ENCODE measurements at regions not wholly inside any gene's neighbourhood (a gene's known extent, or its start where the extent isn't known, plus 50 kb on each side); places are given as distances from the start of the nearest gene placed in this dataset.

GRCh38 chr4:179569549-179569948, 2127.3 kb upstream of the AGA start:
- Histone ChIP-seq H3K79me1 (ENCODE audit: low read length) (no peaks in the 10 kb centered on the region), H3K4ac (ENCODE audit: low read depth, low read length) (no peak overlapping the region), H4K8ac (ENCODE audit: low read depth, low read length) (no peak overlapping the region), H3K14ac (ENCODE audit: low read length) (no peak overlapping the region), H3K4me3 (ENCODE audit: low read depth, low read length) (no peak overlapping the region), H2BK5ac (ENCODE audit: low read depth, low read length, poor library complexity) (no peak overlapping the region), H3K9ac (ENCODE audit: low read length) (no peak overlapping the region), H3K9me3 (ENCODE audit: insufficient read depth, low read depth, low read length) (peaks cover 2% of the 10 kb centered on the region), H2BK12ac (ENCODE audit: low read length) (no peak overlapping the region), H2AK5ac (ENCODE audit: low read length) (no peak overlapping the region), H3K36me3 (ENCODE audit: control insufficient read depth in 1 of 2, insufficient read depth in 2 of 2, low read length in 2 of 2) (no peaks in the 10 kb centered on the region), H3K18ac (ENCODE audit: low read length) (no peak overlapping the region), H3K27ac (ENCODE audit: low read depth, low read length) (no peak overlapping the region), H3K27me3 (ENCODE audit: insufficient read depth, low read length) (no peaks in the 10 kb centered on the region), H4K12ac (ENCODE audit: low read depth, low read length) (no peak overlapping the region), H2AFZ (ENCODE audit: insufficient read depth, low read length, poor library complexity) (no peak overlapping the region), H3K4me1 (ENCODE audit: control insufficient read depth in 1 of 2, insufficient read depth in 2 of 2, low read length in 2 of 2) (no peaks in the 10 kb centered on the region), H4K91ac (ENCODE audit: low read depth, low read length) (no peak overlapping the region), H3K79me2 (ENCODE audit: control insufficient read depth, insufficient read depth, low read length, poor library complexity) (no peaks in the 10 kb centered on the region), H3K23ac (ENCODE audit: low read length) (no peak overlapping the region), H2BK120ac (ENCODE audit: insufficient read depth, low read length, poor library complexity) (no peak overlapping the region), H3K4me2 (ENCODE audit: low read length) (no peak overlapping the region)
- no peak for DNase-seq
- no CpG with 5 or more reads among the region's 2 CpGs for WGBS (ENCODE audit: extremely low coverage, insufficient coverage, insufficient read length)

DNA sequence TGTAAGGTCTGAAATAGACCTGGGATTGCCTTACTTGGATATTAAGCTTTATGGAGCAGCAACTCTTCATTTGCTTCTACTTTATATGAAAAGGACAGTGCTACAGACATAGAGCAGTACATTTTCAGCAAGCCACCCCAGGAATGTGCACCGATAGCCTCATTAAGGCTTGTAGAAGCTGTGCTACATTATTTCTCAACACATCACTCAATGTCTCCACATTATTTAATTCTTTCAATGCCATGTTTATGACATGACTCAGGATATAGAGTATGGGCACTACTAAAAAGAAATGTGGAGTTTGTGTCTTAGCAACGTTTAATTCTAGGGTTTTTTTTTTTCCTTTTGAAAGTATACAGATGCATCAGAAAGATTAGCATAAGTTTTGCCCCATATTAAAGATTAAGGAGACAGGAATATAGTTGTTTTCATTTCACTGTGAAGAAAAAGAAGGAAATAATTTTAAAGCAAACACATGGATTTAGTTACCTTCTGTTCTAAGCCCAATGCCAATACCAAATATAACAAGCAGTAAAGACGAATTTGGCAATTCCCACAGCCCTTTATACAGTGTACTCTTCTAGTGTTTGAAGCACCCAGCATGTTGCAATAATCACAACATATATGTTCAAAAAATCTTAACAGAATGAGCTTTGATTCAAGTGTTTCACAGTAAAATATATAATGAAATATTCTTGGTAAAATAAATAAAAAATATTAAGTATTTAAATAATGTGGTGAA, 2140.1 kb upstream of the AGA start:
- H3K14ac ChIP-seq (ENCODE audit: low read length) = no peak overlapping the region
- no peak for DNase-seq
- no peak overlapping the region for H3K9ac ChIP-seq (ENCODE audit: low read length)
- H3K36me3 ChIP-seq (ENCODE audit: control insufficient read depth in 1 of 2, insufficient read depth in 2 of 2, low read length in 2 of 2) = no peaks in the 10 kb centered on the region
- no peak overlapping the region for H3K4me3 ChIP-seq (ENCODE audit: low read depth, low read length)
- H2BK120ac ChIP-seq (ENCODE audit: insufficient read depth, low read length, poor library complexity) = no peak overlapping the region
- no peaks in the 10 kb centered on the region for H3K79me2 ChIP-seq (ENCODE audit: control insufficient read depth, insufficient read depth, low read length, poor library complexity)
- H2AK5ac ChIP-seq (ENCODE audit: low read length) = no peak overlapping the region
- no peak overlapping the region for H2BK5ac ChIP-seq (ENCODE audit: low read depth, low read length, poor library complexity)
- H4K91ac ChIP-seq (ENCODE audit: low read depth, low read length) = no peak overlapping the region
- H2BK12ac ChIP-seq (ENCODE audit: low read length) = no peak overlapping the region
- no peaks in the 10 kb centered on the region for H3K79me1 ChIP-seq (ENCODE audit: low read length)
- no peaks in the 10 kb centered on the region for H3K9me3 ChIP-seq (ENCODE audit: insufficient read depth, low read depth, low read length)
- H4K8ac ChIP-seq (ENCODE audit: low read depth, low read length) = no peak overlapping the region
- H3K18ac ChIP-seq (ENCODE audit: low read length) = no peak overlapping the region
- no peak overlapping the region for H3K27ac ChIP-seq (ENCODE audit: low read depth, low read length)
- no peaks in the 10 kb centered on the region for H3K27me3 ChIP-seq (ENCODE audit: insufficient read depth, low read length)
- H3K4ac ChIP-seq (ENCODE audit: low read depth, low read length) = no peak overlapping the region
- H3K4me2 ChIP-seq (ENCODE audit: low read length) = no peak overlapping the region
- WGBS (ENCODE audit: extremely low coverage, insufficient coverage, insufficient read length) = no CpG with 5 or more reads among the region's 3 CpGs
- H4K12ac ChIP-seq (ENCODE audit: low read depth, low read length) = no peak overlapping the region
- H3K23ac ChIP-seq (ENCODE audit: low read length) = no peak overlapping the region
- H2AFZ ChIP-seq (ENCODE audit: insufficient read depth, low read length, poor library complexity) = no peak overlapping the region
- no peaks in the 10 kb centered on the region for H3K4me1 ChIP-seq (ENCODE audit: control insufficient read depth in 1 of 2, insufficient read depth in 2 of 2, low read length in 2 of 2)

DNA sequence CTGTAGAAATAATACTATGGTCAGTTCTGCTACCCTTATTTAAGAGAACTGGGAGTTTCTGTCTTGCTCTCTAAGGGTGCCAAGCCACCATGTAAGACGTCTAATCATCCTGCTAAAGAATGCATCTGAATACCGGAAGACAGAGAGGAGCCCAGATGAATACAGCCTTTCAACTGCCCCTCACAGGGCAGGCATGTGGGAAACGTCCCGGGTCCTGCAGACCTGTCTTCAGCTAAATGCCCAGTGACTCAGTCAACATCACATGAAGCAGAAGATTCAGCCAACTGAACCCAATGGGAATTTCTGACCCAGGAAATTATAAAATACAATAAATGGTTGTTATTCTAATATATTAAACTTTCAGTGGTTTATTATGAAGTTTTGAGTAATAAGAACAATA, 2141.0 kb upstream of the AGA start:
- WGBS (ENCODE audit: extremely low coverage, insufficient coverage, insufficient read length) = no CpG with 5 or more reads among the region's 4 CpGs

GRCh38 chr4:179584101-179584500, 2141.9 kb upstream of the AGA start:
- no peaks in the 10 kb centered on the region for H3K79me1 ChIP-seq (ENCODE audit: low read length)
- no peaks in the 10 kb centered on the region for H3K9me3 ChIP-seq (ENCODE audit: insufficient read depth, low read depth, low read length)
- no peak overlapping the region for H3K4me2 ChIP-seq (ENCODE audit: low read length)
- no peaks in the 10 kb centered on the region for H3K79me2 ChIP-seq (ENCODE audit: control insufficient read depth, insufficient read depth, low read length, poor library complexity)
- no peak overlapping the region for H3K4me3 ChIP-seq (ENCODE audit: low read depth, low read length)
- no peak for DNase-seq
- no peak overlapping the region for H3K23ac ChIP-seq (ENCODE audit: low read length)
- H3K14ac ChIP-seq (ENCODE audit: low read length) = no peak overlapping the region
- no peak overlapping the region for H3K9ac ChIP-seq (ENCODE audit: low read length)
- no peak overlapping the region for H4K8ac ChIP-seq (ENCODE audit: low read depth, low read length)
- no peak overlapping the region for H3K27ac ChIP-seq (ENCODE audit: low read depth, low read length)
- no peak overlapping the region for H4K12ac ChIP-seq (ENCODE audit: low read depth, low read length)
- H2BK12ac ChIP-seq (ENCODE audit: low read length) = no peak overlapping the region
- no peaks in the 10 kb centered on the region for H3K27me3 ChIP-seq (ENCODE audit: insufficient read depth, low read length)
- H3K4me1 ChIP-seq (ENCODE audit: control insufficient read depth in 1 of 2, insufficient read depth in 2 of 2, low read length in 2 of 2) = no peaks in the 10 kb centered on the region
- H2AFZ ChIP-seq (ENCODE audit: insufficient read depth, low read length, poor library complexity) = no peak overlapping the region
- H2BK5ac ChIP-seq (ENCODE audit: low read depth, low read length, poor library complexity) = no peak overlapping the region
- no peak overlapping the region for H2BK120ac ChIP-seq (ENCODE audit: insufficient read depth, low read length, poor library complexity)
- H3K36me3 ChIP-seq (ENCODE audit: control insufficient read depth in 1 of 2, insufficient read depth in 2 of 2, low read length in 2 of 2) = no peaks in the 10 kb centered on the region
- H2AK5ac ChIP-seq (ENCODE audit: low read length) = no peak overlapping the region
- no peak overlapping the region for H3K18ac ChIP-seq (ENCODE audit: low read length)
- WGBS (ENCODE audit: extremely low coverage, insufficient coverage, insufficient read length) = no CpG with 5 or more reads among the region's 7 CpGs
- H3K4ac ChIP-seq (ENCODE audit: low read depth, low read length) = no peak overlapping the region
- no peak overlapping the region for H4K91ac ChIP-seq (ENCODE audit: low read depth, low read length)

More for the DNA sequence above, 2141.0 kb upstream of the AGA start:
- no peak for DNase-seq
- Histone ChIP-seq H3K9me3 (ENCODE audit: insufficient read depth, low read depth, low read length) (no peaks in the 10 kb centered on the region), H4K8ac (ENCODE audit: low read depth, low read length) (no peak overlapping the region), H3K14ac (ENCODE audit: low read length) (no peak overlapping the region), H3K4me3 (ENCODE audit: low read depth, low read length) (no peak overlapping the region), H3K4me1 (ENCODE audit: control insufficient read depth in 1 of 2, insufficient read depth in 2 of 2, low read length in 2 of 2) (no peaks in the 10 kb centered on the region), H2AK5ac (ENCODE audit: low read length) (no peak overlapping the region), H3K27me3 (ENCODE audit: insufficient read depth, low read length) (no peaks in the 10 kb centered on the region), H2BK5ac (ENCODE audit: low read depth, low read length, poor library complexity) (no peak overlapping the region), H3K9ac (ENCODE audit: low read length) (no peak overlapping the region), H4K91ac (ENCODE audit: low read depth, low read length) (no peak overlapping the region), H2AFZ (ENCODE audit: insufficient read depth, low read length, poor library complexity) (no peak overlapping the region), H3K79me2 (ENCODE audit: control insufficient read depth, insufficient read depth, low read length, poor library complexity) (no peaks in the 10 kb centered on the region), H2BK120ac (ENCODE audit: insufficient read depth, low read length, poor library complexity) (no peak overlapping the region), H3K18ac (ENCODE audit: low read length) (no peak overlapping the region), H3K27ac (ENCODE audit: low read depth, low read length) (no peak overlapping the region), H3K4me2 (ENCODE audit: low read length) (no peak overlapping the region), H4K12ac (ENCODE audit: low read depth, low read length) (no peak overlapping the region), H2BK12ac (ENCODE audit: low read length) (no peak overlapping the region), H3K23ac (ENCODE audit: low read length) (no peak overlapping the region), H3K4ac (ENCODE audit: low read depth, low read length) (no peak overlapping the region), H3K36me3 (ENCODE audit: control insufficient read depth in 1 of 2, insufficient read depth in 2 of 2, low read length in 2 of 2) (no peaks in the 10 kb centered on the region), H3K79me1 (ENCODE audit: low read length) (no peaks in the 10 kb centered on the region)
